ENCODE measurements at regions not wholly inside any gene's neighbourhood (a gene's known extent, or its start where the extent isn't known, plus 50 kb on each side); places are given as distances from the start of the nearest gene placed in this dataset.

GRCh38 chr6:95698271-95698670 is 120.9 kb downstream of the MANEA start:
- Histone ChIP-seq H2AFZ (ENCODE audit: low read depth, low read length) (no peak overlapping the region), H2BK15ac (ENCODE audit: low read depth, poor library complexity, severe bottlenecking) (no peak overlapping the region), H3K9me3 (ENCODE audit: control insufficient read depth, low read length) (no peaks in the 10 kb centered on the region), H2BK5ac (ENCODE audit: low read depth, low read length, poor library complexity, severe bottlenecking) (no peak overlapping the region), H3K4me3 (ENCODE audit: insufficient read depth in 1 of 2, low read depth in 1 of 2, low read length in 2 of 2) (no peak overlapping the region), H3K27ac (ENCODE audit: low read length, poor library complexity, severe bottlenecking) (no peak overlapping the region), H2BK120ac (ENCODE audit: low read depth, low read length) (no peak overlapping the region), H3K23ac (ENCODE audit: low read length in 2 of 2) (no peak overlapping the region), H4K8ac (ENCODE audit: low read length) (no peak overlapping the region), H3K4me1 (ENCODE audit: control insufficient read depth, insufficient read depth, low read depth, low read length) (no peaks in the 10 kb centered on the region), H3K9ac (ENCODE audit: low read length) (no peak overlapping the region), H3K36me3 (ENCODE audit: control insufficient read depth in 1 of 2, insufficient read depth in 2 of 2, low read depth in 1 of 2, low read length in 2 of 2) (no peaks in the 10 kb centered on the region), H2BK12ac (ENCODE audit: low read length in 2 of 2) (no peak overlapping the region), H3K79me1 (replicated peaks; ENCODE audit: low read length, poor library complexity, severe bottlenecking) (no peaks in the 10 kb centered on the region), H3K27me3 (ENCODE audit: control insufficient read depth in 1 of 2, insufficient read depth in 1 of 2, low read length in 2 of 2) (no peaks in the 10 kb centered on the region), H3K4me2 (ENCODE audit: low read length, poor library complexity, severe bottlenecking) (no peak overlapping the region), H2AK5ac (ENCODE audit: low read length, severe bottlenecking) (no peak overlapping the region), H3K14ac (ENCODE audit: low read length in 2 of 2) (no peak overlapping the region), H3K18ac (ENCODE audit: low read depth in 1 of 2, low read length in 2 of 2) (no peak overlapping the region), H3K4ac (ENCODE audit: low read depth in 1 of 2, low read length in 2 of 2) (no peak overlapping the region), H4K91ac (ENCODE audit: low read length) (no peak overlapping the region)
- WGBS, result 0% methylated on average over 1 of the region's 1 CpG
- no peak for DNase-seq

DNA sequence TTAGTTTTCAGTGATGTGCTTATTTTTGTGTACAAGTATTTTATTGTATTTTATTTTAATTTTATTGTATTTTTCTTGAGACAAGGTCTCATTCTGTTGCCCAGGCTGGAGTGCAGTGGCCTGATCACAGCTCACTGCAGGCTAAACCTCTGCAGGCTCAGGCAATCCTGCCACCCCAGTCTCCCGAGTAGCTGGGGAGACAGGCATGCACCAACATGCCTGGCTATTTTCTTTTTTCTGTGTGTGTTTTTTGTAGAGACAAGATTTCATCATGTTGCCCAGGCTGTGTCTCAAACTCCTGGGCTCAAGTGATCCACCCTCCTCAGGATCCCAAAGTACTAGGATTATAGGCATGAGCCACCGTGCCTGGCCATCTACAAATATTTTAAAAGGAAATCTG is 146.3 kb downstream of the MANEA start:
- no peaks in the 10 kb centered on the region for H3K27me3 ChIP-seq (ENCODE audit: control insufficient read depth in 1 of 2, insufficient read depth in 1 of 2, low read length in 2 of 2)
- H4K8ac ChIP-seq (ENCODE audit: low read length), result no peak overlapping the region
- no peaks in the 10 kb centered on the region for H3K36me3 ChIP-seq (ENCODE audit: control insufficient read depth in 1 of 2, insufficient read depth in 2 of 2, low read depth in 1 of 2, low read length in 2 of 2)
- no peak overlapping the region for H2BK5ac ChIP-seq (ENCODE audit: low read depth, low read length, poor library complexity, severe bottlenecking)
- H3K4me1 ChIP-seq (ENCODE audit: control insufficient read depth, insufficient read depth, low read depth, low read length), result no peaks in the 10 kb centered on the region
- no peak overlapping the region for H2BK12ac ChIP-seq (ENCODE audit: low read length in 2 of 2)
- no peak overlapping the region for H2BK15ac ChIP-seq (ENCODE audit: low read depth, poor library complexity, severe bottlenecking)
- 56% methylated on average over 1 of the region's 2 CpGs for WGBS
- H3K14ac ChIP-seq (ENCODE audit: low read length in 2 of 2), result no peak overlapping the region
- H3K4me2 ChIP-seq (ENCODE audit: low read length, poor library complexity, severe bottlenecking), result no peak overlapping the region
- H4K91ac ChIP-seq (ENCODE audit: low read length), result no peak overlapping the region
- no peaks in the 10 kb centered on the region for H3K9me3 ChIP-seq (ENCODE audit: control insufficient read depth, low read length)
- no peak overlapping the region for H3K4me3 ChIP-seq (ENCODE audit: insufficient read depth in 1 of 2, low read depth in 1 of 2, low read length in 2 of 2)
- no peaks in the 10 kb centered on the region for H3K79me1 ChIP-seq (replicated peaks; ENCODE audit: low read length, poor library complexity, severe bottlenecking)
- no peak for DNase-seq
- H3K23ac ChIP-seq (ENCODE audit: low read length in 2 of 2), result no peak overlapping the region
- H2BK120ac ChIP-seq (ENCODE audit: low read depth, low read length), result no peak overlapping the region
- no peak overlapping the region for H3K4ac ChIP-seq (ENCODE audit: low read depth in 1 of 2, low read length in 2 of 2)
- no peak overlapping the region for H3K9ac ChIP-seq (ENCODE audit: low read length)
- no peak overlapping the region for H2AK5ac ChIP-seq (ENCODE audit: low read length, severe bottlenecking)
- no peak overlapping the region for H3K18ac ChIP-seq (ENCODE audit: low read depth in 1 of 2, low read length in 2 of 2)
- H2AFZ ChIP-seq (ENCODE audit: low read depth, low read length), result no peak overlapping the region
- no peak overlapping the region for H3K27ac ChIP-seq (ENCODE audit: low read length, poor library complexity, severe bottlenecking)

GRCh38 chr6:95725344-95725743 is 148.0 kb downstream of the MANEA start:
- no peak for DNase-seq
- Histone ChIP-seq H4K8ac (ENCODE audit: low read length) (no peak overlapping the region), H2AFZ (ENCODE audit: low read depth, low read length) (no peak overlapping the region), H3K4me1 (ENCODE audit: control insufficient read depth, insufficient read depth, low read depth, low read length) (no peaks in the 10 kb centered on the region), H3K14ac (ENCODE audit: low read length in 2 of 2) (no peak overlapping the region), H3K4ac (ENCODE audit: low read depth in 1 of 2, low read length in 2 of 2) (no peak overlapping the region), H3K23ac (ENCODE audit: low read length in 2 of 2) (no peak overlapping the region), H4K91ac (ENCODE audit: low read length) (no peak overlapping the region), H3K9me3 (ENCODE audit: control insufficient read depth, low read length) (no peaks in the 10 kb centered on the region), H3K36me3 (ENCODE audit: control insufficient read depth in 1 of 2, insufficient read depth in 2 of 2, low read depth in 1 of 2, low read length in 2 of 2) (no peaks in the 10 kb centered on the region), H3K27me3 (ENCODE audit: control insufficient read depth in 1 of 2, insufficient read depth in 1 of 2, low read length in 2 of 2) (no peaks in the 10 kb centered on the region), H3K18ac (ENCODE audit: low read depth in 1 of 2, low read length in 2 of 2) (no peak overlapping the region), H3K27ac (ENCODE audit: low read length, poor library complexity, severe bottlenecking) (no peak overlapping the region), H2BK12ac (ENCODE audit: low read length in 2 of 2) (no peak overlapping the region), H2BK120ac (ENCODE audit: low read depth, low read length) (no peak overlapping the region), H3K79me1 (replicated peaks; ENCODE audit: low read length, poor library complexity, severe bottlenecking) (no peaks in the 10 kb centered on the region), H2BK15ac (ENCODE audit: low read depth, poor library complexity, severe bottlenecking) (no peak overlapping the region), H3K9ac (ENCODE audit: low read length) (no peak overlapping the region), H3K4me3 (ENCODE audit: insufficient read depth in 1 of 2, low read depth in 1 of 2, low read length in 2 of 2) (no peak overlapping the region), H2BK5ac (ENCODE audit: low read depth, low read length, poor library complexity, severe bottlenecking) (no peak overlapping the region), H3K4me2 (ENCODE audit: low read length, poor library complexity, severe bottlenecking) (no peak overlapping the region), H2AK5ac (ENCODE audit: low read length, severe bottlenecking) (no peak overlapping the region)
- 71% methylated on average over 2 of the region's 2 CpGs for WGBS

- Histone ChIP-seq H2AFZ (ENCODE audit: low read depth, low read length) (no peak overlapping the region), H3K4ac (ENCODE audit: low read depth in 1 of 2, low read length in 2 of 2) (no peak overlapping the region), H3K27ac (ENCODE audit: low read length, poor library complexity, severe bottlenecking) (no peak overlapping the region), H3K4me3 (ENCODE audit: insufficient read depth in 1 of 2, low read depth in 1 of 2, low read length in 2 of 2) (no peak overlapping the region), H3K14ac (ENCODE audit: low read length in 2 of 2) (no peak overlapping the region), H2BK15ac (ENCODE audit: low read depth, poor library complexity, severe bottlenecking) (no peak overlapping the region), H3K4me2 (ENCODE audit: low read length, poor library complexity, severe bottlenecking) (no peak overlapping the region), H2BK5ac (ENCODE audit: low read depth, low read length, poor library complexity, severe bottlenecking) (no peak overlapping the region), H3K36me3 (ENCODE audit: control insufficient read depth in 1 of 2, insufficient read depth in 2 of 2, low read depth in 1 of 2, low read length in 2 of 2) (no peaks in the 10 kb centered on the region), H4K8ac (ENCODE audit: low read length) (no peak overlapping the region), H2BK12ac (ENCODE audit: low read length in 2 of 2) (no peak overlapping the region), H2AK5ac (ENCODE audit: low read length, severe bottlenecking) (no peak overlapping the region), H3K27me3 (ENCODE audit: control insufficient read depth in 1 of 2, insufficient read depth in 1 of 2, low read length in 2 of 2) (no peaks in the 10 kb centered on the region), H3K4me1 (ENCODE audit: control insufficient read depth, insufficient read depth, low read depth, low read length) (no peaks in the 10 kb centered on the region), H2BK120ac (ENCODE audit: low read depth, low read length) (no peak overlapping the region), H3K23ac (ENCODE audit: low read length in 2 of 2) (no peak overlapping the region), H3K9me3 (ENCODE audit: control insufficient read depth, low read length) (no peaks in the 10 kb centered on the region), H3K9ac (ENCODE audit: low read length) (no peak overlapping the region), H4K91ac (ENCODE audit: low read length) (no peak overlapping the region), H3K79me1 (replicated peaks; ENCODE audit: low read length, poor library complexity, severe bottlenecking) (no peaks in the 10 kb centered on the region), H3K18ac (ENCODE audit: low read depth in 1 of 2, low read length in 2 of 2) (no peak overlapping the region)
- WGBS, result 70% methylated on average over 1 of the region's 1 CpG
- no peak for DNase-seq
Observed at GRCh38 chr6:95740157-95740556, 162.8 kb downstream of the MANEA start.

Data from mesenchymal stem cell (in vitro differentiated cells and primary cell).